ENCODE measurements at regions not wholly inside any gene's neighbourhood (a gene's known extent, or its start where the extent isn't known, plus 50 kb on each side); places are given as distances from the start of the nearest gene placed in this dataset.

DNA sequence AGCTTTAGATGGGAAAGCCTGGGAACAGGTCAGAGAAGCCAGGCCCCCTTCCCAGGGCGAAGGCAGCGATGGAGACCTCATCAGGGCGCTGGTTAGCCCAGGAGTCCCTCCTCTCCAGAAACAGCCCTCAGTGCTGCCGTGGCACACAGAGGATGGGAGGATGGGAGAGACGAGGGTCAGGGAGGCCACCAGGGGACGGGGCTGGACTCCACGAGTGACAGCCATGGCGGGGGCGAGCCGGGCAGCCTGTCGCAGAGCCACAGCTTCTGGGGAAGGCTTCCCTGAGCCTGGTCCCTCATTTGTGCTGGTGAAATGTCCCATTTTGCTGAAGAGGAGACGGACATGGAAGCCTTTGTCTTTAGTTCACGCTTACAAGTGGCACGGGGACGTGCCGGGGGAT lies 1390.5 kb downstream of the TBC1D22A start:
- H3K18ac ChIP-seq (ENCODE audit: low read depth, low read length) = no peak overlapping the region
- dilution Hi-C loops (cut with HindIII; ENCODE audit: low sequenced_read_pairs, unreplicated experiment) (no loop called here), in situ Hi-C loops (cut with MboI; ENCODE audit: low sequenced_read_pairs) (no loop called here), intact Hi-C loops (cut with micrococcal nuclease) (no loop called here)
- H4K8ac ChIP-seq (ENCODE audit: low read depth in 2 of 2, low read length in 2 of 2) = no peak overlapping the region
- no peak overlapping the region for H3K4me3 ChIP-seq (ENCODE audit: insufficient read depth, low read depth, low read length)
- H2AK5ac ChIP-seq (ENCODE audit: low read depth, low read length) = no peak overlapping the region
- H4K20me1 ChIP-seq (ENCODE audit: insufficient read depth, low read length) = no peaks in the 10 kb centered on the region
- H2BK15ac ChIP-seq (ENCODE audit: low read depth, low read length) = no peak overlapping the region
- H2AK9ac ChIP-seq (replicated peaks; ENCODE audit: low read depth, low read length, poor library complexity) = no peak overlapping the region
- TF ChIP-seq, protein P1, sequence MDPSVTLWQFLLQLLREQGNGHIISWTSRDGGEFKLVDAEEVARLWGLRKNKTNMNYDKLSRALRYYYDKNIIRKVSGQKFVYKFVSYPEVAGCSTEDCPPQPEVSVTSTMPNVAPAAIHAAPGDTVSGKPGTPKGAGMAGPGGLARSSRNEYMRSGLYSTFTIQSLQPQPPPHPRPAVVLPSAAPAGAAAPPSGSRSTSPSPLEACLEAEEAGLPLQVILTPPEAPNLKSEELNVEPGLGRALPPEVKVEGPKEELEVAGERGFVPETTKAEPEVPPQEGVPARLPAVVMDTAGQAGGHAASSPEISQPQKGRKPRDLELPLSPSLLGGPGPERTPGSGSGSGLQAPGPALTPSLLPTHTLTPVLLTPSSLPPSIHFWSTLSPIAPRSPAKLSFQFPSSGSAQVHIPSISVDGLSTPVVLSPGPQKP (IDR thresholded peaks at IDR 0.05; ENCODE audit: borderline replicate concordance, low read depth, low read length) = no peak
- no peak overlapping the region for H2BK5ac ChIP-seq (ENCODE audit: low read depth, low read length, poor library complexity, severe bottlenecking)
- 57% methylated on average over 3 of the region's 16 CpGs; no CpG with 5 or more reads in 1 of the 2 experiments for WGBS, 2 experiments (ENCODE audit: extremely low coverage in 2 of 2, insufficient read length in 1 of 2)
- no peak overlapping the region for H3K4ac ChIP-seq (ENCODE audit: low read depth, low read length)
- DNase-seq = no peak
- no peak for ATAC-seq (ENCODE audit: low read depth)
- no peak overlapping the region for H3K14ac ChIP-seq (replicated peaks; ENCODE audit: low read depth, low read length)
- no peak overlapping the region for H2BK120ac ChIP-seq (ENCODE audit: low read depth, low read length)
- no peaks in the 10 kb centered on the region for H3K27me3 ChIP-seq (ENCODE audit: control insufficient read depth, insufficient read depth, low read length)
- no peak overlapping the region for H2BK20ac ChIP-seq (ENCODE audit: low read depth, low read length)
- H3K9me1 ChIP-seq (ENCODE audit: insufficient read depth, low read length) = no peaks in the 10 kb centered on the region
- H3K4me2 ChIP-seq (ENCODE audit: low read depth, low read length) = no peak overlapping the region
- H3K23ac ChIP-seq (ENCODE audit: low read depth, low read length) = no peak overlapping the region
- H3K9me3 ChIP-seq (ENCODE audit: control insufficient read depth, insufficient read depth, low read length) = peaks cover 55% of the 10 kb centered on the region
- H3K4me1 ChIP-seq (ENCODE audit: control insufficient read depth, insufficient read depth, low read length) = no peaks in the 10 kb centered on the region
- H3K36me3 ChIP-seq (ENCODE audit: control insufficient read depth, insufficient read depth, low read length) = no peaks in the 10 kb centered on the region
- no peak overlapping the region for H4K91ac ChIP-seq (ENCODE audit: insufficient read depth, low read depth, low read length)
- ChIA-PET CTCF (no interaction called here), POLR2A (ENCODE audit: unreplicated experiment) (no interaction called here)
- no peak overlapping the region for H3K9ac ChIP-seq (ENCODE audit: low read depth, low read length)
- no TSS peak for BruUV-seq (replicated peaks)
- H4K5ac ChIP-seq (ENCODE audit: low read depth, low read length) = no peak overlapping the region
- H3K79me1 ChIP-seq (ENCODE audit: low read depth in 1 of 2, low read length in 2 of 2) = no peaks in the 10 kb centered on the region
- H2AFZ ChIP-seq (replicated peaks; ENCODE audit: low read length, poor library complexity) = no peak overlapping the region
- H3K27ac ChIP-seq (ENCODE audit: insufficient read depth, low read length) = no peak overlapping the region
- H3K56ac ChIP-seq (ENCODE audit: extremely low read depth, insufficient read depth, low read length) = no peak overlapping the region

Measured in IMR-90 (cell line).